IMR-90 (cell line): ENCODE measurements at regions not wholly inside any gene's neighbourhood (a gene's known extent, or its start where the extent isn't known, plus 50 kb on each side); places are given as distances from the start of the nearest gene placed in this dataset.

Experiments used
- BHLHE40 ChIP-seq: fragments of 150-350 bp; IDR thresholded peaks from 2 replicates; pipeline ENCODE4 v1.6.1; 2016; ENCODE audit warnings: mild to moderate bottlenecking, low read depth, low read length
- CTCF ChIP-seq: conservative IDR thresholded peaks from 2 replicates; pipeline ENCODE4 v1.5.1; 2012; ENCODE audit warnings: mild to moderate bottlenecking, low read depth, low read length, improper control_type of control experiment
- ELK1 ChIP-seq: fragments of 150-350 bp; IDR thresholded peaks from 2 replicates; pipeline ENCODE4 v1.6.1; 2016; ENCODE audit warnings: low read depth, mild to moderate bottlenecking, low read length, moderate library complexity, borderline replicate concordance
- MAZ ChIP-seq: IDR thresholded peaks from 2 replicates; pipeline ENCODE4 v1.6.1; 2012; ENCODE audit warnings: low read depth, mild to moderate bottlenecking, low read length, improper control_type of control experiment, moderate library complexity, borderline replicate concordance
- MXI1 ChIP-seq: IDR thresholded peaks from 2 replicates; pipeline ENCODE4 v1.6.1; 2012; ENCODE audit warnings: low read depth, mild to moderate bottlenecking, low read length, moderate library complexity, borderline replicate concordance
- NFE2L2 ChIP-seq: fragments of 150-350 bp; IDR thresholded peaks from 2 replicates; pipeline ENCODE4 v1.6.1; 2016; ENCODE audit warnings: low read depth, mild to moderate bottlenecking, low read length
- POLR2A ChIP-seq: IDR thresholded peaks from 2 replicates; pipeline ENCODE4 v1.6.1; 2012; ENCODE audit warnings: mild to moderate bottlenecking, low read depth, low read length
- RAD21 ChIP-seq: IDR thresholded peaks from 2 replicates; pipeline ENCODE4 v1.6.1; 2012; ENCODE audit warnings: low read length, improper control_type of control experiment
- RFX5 ChIP-seq: IDR thresholded peaks from 2 replicates; pipeline ENCODE4 v1.8.0; 2012; ENCODE audit warnings: low read depth, mild to moderate bottlenecking, low read length, moderate library complexity
- SMC3 ChIP-seq: fragments of 150-350 bp; IDR thresholded peaks from 2 replicates; pipeline ENCODE4 v1.6.1; 2016; ENCODE audit warnings: low read depth, mild to moderate bottlenecking, antibody characterized with exemption, low read length, moderate library complexity
- USF2 ChIP-seq: fragments of 150-350 bp; IDR thresholded peaks from 2 replicates; pipeline ENCODE4 v1.6.1; 2017; ENCODE audit warnings: mild to moderate bottlenecking, antibody characterized with exemption, low read length, low read depth

- TF ChIP-seq USF2 (no peak), NFE2L2 (no peak), SMC3 (no peak), POLR2A (no peak), CTCF (no peak), RFX5 (no peak), RAD21 (no peak), MAZ (no peak), BHLHE40 (no peak), MXI1 (no peak), ELK1 (no peak)
Observed at GRCh38 chr5:92911293-92911692, 669.7 kb downstream of the NR2F1-AS1 start.
